VCaP (cell line): ENCODE measurements at regions not wholly inside any gene's neighbourhood (a gene's known extent, or its start where the extent isn't known, plus 50 kb on each side); places are given as distances from the start of the nearest gene placed in this dataset.

Experiments used
- H3K27ac ChIP-seq: fragments of 450-650 bp; 2 replicates; pipeline ENCODE4 v1.5.1; 2017
- TF ChIP-seq, protein P1 (sequence below): fragments of 450-650 bp; conservative IDR thresholded peaks from 2 replicates; pipeline ENCODE4 v1.5.1; 2017; ENCODE audit warnings: mild to moderate bottlenecking, moderate library complexity

DNA sequence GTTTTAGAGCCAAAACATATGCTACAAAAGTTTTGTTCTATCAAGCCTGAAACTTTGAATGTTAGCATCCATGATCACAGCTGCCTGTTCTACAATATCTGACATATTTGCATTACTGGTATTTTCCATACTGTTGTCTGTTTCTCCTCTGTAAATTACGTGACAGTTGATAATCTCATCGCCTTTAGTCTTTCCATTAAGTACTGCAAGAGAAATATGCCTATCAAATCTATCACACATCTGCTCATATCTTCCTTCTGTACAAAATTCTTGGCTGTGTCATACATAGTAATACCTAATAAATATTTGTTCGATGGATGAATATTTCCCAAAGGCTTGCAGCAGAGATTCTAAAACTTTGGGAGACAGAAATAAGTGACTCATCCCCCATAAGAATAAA, 717.3 kb downstream of the OTOL1 start:
- TF ChIP-seq, protein P1, sequence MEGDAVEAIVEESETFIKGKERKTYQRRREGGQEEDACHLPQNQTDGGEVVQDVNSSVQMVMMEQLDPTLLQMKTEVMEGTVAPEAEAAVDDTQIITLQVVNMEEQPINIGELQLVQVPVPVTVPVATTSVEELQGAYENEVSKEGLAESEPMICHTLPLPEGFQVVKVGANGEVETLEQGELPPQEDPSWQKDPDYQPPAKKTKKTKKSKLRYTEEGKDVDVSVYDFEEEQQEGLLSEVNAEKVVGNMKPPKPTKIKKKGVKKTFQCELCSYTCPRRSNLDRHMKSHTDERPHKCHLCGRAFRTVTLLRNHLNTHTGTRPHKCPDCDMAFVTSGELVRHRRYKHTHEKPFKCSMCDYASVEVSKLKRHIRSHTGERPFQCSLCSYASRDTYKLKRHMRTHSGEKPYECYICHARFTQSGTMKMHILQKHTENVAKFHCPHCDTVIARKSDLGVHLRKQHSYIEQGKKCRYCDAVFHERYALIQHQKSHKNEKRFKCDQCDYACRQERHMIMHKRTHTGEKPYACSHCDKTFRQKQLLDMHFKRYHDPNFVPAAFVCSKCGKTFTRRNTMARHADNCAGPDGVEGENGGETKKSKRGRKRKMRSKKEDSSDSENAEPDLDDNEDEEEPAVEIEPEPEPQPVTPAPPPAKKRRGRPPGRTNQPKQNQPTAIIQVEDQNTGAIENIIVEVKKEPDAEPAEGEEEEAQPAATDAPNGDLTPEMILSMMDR: no peak
- no peak overlapping the region for H3K27ac ChIP-seq

- H3K27ac ChIP-seq: no peak overlapping the region
- TF ChIP-seq, protein P1: no peak
Observed at GRCh38 chr3:162217647-162218046, 721.0 kb downstream of the OTOL1 start.

- TF ChIP-seq, protein P1: no peak
- H3K27ac ChIP-seq: no peak overlapping the region
Observed at GRCh38 chr3:162218479-162218878, 721.9 kb downstream of the OTOL1 start.

DNA sequence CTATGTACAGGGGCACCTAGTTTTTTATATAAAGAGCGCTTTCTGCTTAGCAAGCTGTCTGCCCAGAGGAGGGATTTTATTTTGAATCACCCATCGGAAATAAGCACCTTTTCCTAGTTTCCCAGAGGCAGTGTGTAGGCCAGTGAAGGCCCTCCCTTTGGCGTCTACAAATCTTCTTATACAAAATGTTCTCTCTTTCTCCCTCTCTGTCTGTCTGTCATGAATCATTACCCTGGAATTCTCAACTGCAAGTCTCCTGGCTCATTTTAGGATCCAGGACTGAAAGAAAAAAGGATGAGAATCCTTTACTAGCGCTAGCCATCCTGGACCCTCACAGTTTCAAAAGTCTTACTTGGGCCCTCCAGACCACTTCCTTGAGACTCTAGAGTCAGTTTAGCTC, 728.1 kb downstream of the OTOL1 start:
- TF ChIP-seq, protein P1: no peak

GRCh38 chr3:162236949-162237348, 740.3 kb downstream of the OTOL1 start:
- H3K27ac ChIP-seq: no peak overlapping the region
- TF ChIP-seq, protein P1: no peak

More for the DNA sequence above, 728.1 kb downstream of the OTOL1 start:
- H3K27ac ChIP-seq: no peak overlapping the region

DNA sequence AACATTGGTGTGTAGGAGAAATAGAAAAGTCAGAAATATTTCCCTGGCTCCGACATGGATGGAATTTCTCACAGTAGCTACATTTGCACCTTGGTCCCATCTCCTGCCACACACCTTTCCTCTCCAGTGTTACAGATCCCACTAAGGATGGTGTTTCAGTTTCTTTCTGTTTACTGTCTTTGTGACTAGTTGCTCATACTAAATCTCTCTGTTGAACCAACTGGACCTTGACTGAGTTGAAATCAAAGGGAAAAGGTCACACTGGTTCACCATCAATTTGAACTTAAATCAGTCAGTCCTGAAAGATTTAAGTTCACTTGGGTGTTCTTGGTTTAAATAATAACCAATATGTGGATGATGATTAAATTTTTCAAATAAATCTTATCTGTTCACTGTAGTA, 754.2 kb downstream of the OTOL1 start:
- no peak overlapping the region for H3K27ac ChIP-seq

DNA sequence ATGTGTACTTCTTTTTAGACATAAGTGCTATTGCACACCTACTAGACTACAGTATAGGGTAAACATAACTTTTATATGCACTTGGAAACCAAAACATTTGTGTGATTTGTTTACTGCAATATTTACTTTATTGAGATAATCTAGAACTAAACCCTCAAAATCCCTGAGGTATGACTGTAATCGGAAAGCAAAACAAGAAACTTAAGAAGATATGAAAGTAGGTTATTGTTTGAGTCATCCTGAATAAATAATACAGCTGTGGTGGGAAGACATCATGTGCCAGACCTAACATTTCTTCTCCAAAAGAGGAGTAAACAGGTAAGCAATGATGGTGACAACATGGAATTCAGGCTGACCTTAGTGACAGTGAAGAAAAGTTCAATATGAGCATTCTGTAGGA, 765.5 kb downstream of the OTOL1 start:
- no peak overlapping the region for H3K27ac ChIP-seq
- TF ChIP-seq, protein P1: no peak

More for the DNA sequence above, 754.2 kb downstream of the OTOL1 start:
- TF ChIP-seq, protein P1: no peak

GRCh38 chr3:162263596-162263995, 767.0 kb downstream of the OTOL1 start:
- H3K27ac ChIP-seq: no peak overlapping the region
- TF ChIP-seq, protein P1: no peak
